ENCODE measurements at regions not wholly inside any gene's neighbourhood (a gene's known extent, or its start where the extent isn't known, plus 50 kb on each side); places are given as distances from the start of the nearest gene placed in this dataset.

DNA sequence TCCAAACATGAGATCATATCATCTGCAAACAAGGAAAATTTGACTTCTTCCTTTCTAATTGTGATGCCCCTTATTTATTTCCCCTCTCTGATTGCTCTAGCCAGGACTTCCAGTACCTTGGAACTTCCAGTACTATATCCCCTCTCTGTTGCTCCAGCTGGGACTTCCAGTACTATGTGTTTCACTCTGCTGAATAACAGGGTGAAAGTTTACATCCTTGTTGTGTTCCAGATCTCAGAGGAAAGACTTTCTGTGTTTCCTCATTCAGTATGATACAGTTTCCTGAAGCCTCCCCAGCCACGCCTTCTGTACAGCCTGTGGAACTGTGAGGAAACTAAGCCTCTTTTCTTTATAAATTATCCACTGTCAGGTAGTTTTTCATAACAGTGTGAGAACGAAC lies 381.3 kb upstream of the FAM47C start:
- ATAC-seq (no peak), FAIRE-seq (no peak), DNase-seq (no peak)
- Histone ChIP-seq H3K36me3 (no peaks in the 10 kb centered on the region), H3K27ac (no peak overlapping the region), H3K9me3 (no peaks in the 10 kb centered on the region), H3K4me1 (no peaks in the 10 kb centered on the region), H3K27me3 (peaks cover 0 to 18% (median 8%) of the 10 kb centered on the region in 4 donors), H3K4me3 (no peak overlapping the region)
- 55 to 56% methylated on average over 2 of the region's 2 CpGs for WGBS, 2 donors
- TF ChIP-seq, protein P1, sequence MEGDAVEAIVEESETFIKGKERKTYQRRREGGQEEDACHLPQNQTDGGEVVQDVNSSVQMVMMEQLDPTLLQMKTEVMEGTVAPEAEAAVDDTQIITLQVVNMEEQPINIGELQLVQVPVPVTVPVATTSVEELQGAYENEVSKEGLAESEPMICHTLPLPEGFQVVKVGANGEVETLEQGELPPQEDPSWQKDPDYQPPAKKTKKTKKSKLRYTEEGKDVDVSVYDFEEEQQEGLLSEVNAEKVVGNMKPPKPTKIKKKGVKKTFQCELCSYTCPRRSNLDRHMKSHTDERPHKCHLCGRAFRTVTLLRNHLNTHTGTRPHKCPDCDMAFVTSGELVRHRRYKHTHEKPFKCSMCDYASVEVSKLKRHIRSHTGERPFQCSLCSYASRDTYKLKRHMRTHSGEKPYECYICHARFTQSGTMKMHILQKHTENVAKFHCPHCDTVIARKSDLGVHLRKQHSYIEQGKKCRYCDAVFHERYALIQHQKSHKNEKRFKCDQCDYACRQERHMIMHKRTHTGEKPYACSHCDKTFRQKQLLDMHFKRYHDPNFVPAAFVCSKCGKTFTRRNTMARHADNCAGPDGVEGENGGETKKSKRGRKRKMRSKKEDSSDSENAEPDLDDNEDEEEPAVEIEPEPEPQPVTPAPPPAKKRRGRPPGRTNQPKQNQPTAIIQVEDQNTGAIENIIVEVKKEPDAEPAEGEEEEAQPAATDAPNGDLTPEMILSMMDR (IDR thresholded peaks at IDR 0.05), result no peak
- intact Hi-C loops (cut with DNase I), result no loop called here

DNA sequence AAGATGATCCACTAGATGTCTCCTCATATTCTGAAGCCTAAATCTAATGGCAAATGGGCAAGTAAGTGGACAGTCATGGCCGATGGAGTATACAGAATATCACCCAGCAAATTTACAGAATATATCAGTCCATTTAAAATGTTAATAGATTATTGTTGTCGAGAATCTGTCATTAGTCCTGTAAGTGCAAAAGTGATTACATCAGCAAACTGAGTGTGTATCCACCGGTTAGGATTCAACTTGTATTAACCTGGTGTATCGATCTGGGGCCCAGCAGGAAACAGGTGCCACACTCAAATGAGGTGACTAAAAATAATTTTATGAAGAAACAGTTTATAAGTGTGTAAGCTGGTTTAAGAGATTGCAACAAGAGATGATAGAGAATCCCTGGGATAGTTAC lies 367.9 kb upstream of the FAM47C start:
- 56 to 66% methylated on average over 4 of the region's 4 CpGs for WGBS, 2 donors
- no peak for ATAC-seq
- no peak for FAIRE-seq
- no peaks in the 10 kb centered on the region for H3K36me3 ChIP-seq
- no peaks in the 10 kb centered on the region for H3K9me3 ChIP-seq
- TF ChIP-seq, protein P1 (IDR thresholded peaks at IDR 0.05), result no peak
- intact Hi-C loops (cut with DNase I), result no loop called here
- peaks cover 0 to 6% (median 0%) of the 10 kb centered on the region in 4 donors for H3K27me3 ChIP-seq
- H3K27ac ChIP-seq, result no peak overlapping the region
- DNase-seq, result no peak
- no peak overlapping the region for H3K4me3 ChIP-seq
- no peaks in the 10 kb centered on the region for H3K4me1 ChIP-seq

- Histone ChIP-seq H3K36me3 (no peaks in the 10 kb centered on the region), H3K4me3 (no peak overlapping the region), H3K27me3 (peaks cover 0 to 6% (median 0%) of the 10 kb centered on the region in 4 donors), H3K4me1 (no peaks in the 10 kb centered on the region), H3K27ac (no peak overlapping the region), H3K9me3 (no peaks in the 10 kb centered on the region)
- no peak for DNase-seq
- TF ChIP-seq, protein P1 (IDR thresholded peaks at IDR 0.05), result no peak
- ATAC-seq, result no peak
- 44 to 58% methylated on average over 3 of the region's 3 CpGs for WGBS, 2 donors
- no peak for FAIRE-seq
- intact Hi-C loops (cut with DNase I), result no loop called here
Observed at GRCh38 chrX:36642052-36642451, 366.1 kb upstream of the FAM47C start.

GRCh38 chrX:36650622-36651021 lies 357.5 kb upstream of the FAM47C start:
- no peak for ATAC-seq
- intact Hi-C loops (cut with DNase I), result no loop called here
- H3K27ac ChIP-seq, result no peak overlapping the region
- H3K27me3 ChIP-seq, result peaks cover 0 to 10% (median 0%) of the 10 kb centered on the region in 4 donors
- DNase-seq, result no peak
- WGBS, 2 donors, result 56 to 59% methylated on average over 3 of the region's 3 CpGs
- H3K4me1 ChIP-seq, result no peaks in the 10 kb centered on the region
- TF ChIP-seq, protein P1 (IDR thresholded peaks at IDR 0.05), result no peak
- H3K36me3 ChIP-seq, result no peaks in the 10 kb centered on the region
- FAIRE-seq, result no peak
- H3K4me3 ChIP-seq, result no peak overlapping the region
- H3K9me3 ChIP-seq, result no peaks in the 10 kb centered on the region

DNA sequence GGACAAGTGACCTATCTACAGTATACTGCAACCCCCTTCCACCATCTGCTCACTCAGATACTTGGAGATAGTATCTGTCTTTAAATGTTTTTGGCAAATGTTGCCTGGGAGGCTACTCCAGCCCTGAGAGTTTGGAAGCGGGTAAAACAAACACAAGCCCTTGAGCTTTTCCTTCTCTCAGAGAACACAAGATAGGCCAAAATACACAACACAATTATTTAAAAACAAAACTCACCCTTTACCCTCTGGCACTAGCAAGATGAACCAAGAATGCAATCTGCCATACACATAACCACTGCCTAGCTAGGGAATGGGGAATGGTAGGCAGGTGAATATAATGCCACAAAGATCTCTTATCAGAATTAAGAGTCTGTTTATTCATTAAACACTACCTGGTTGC lies 324.7 kb upstream of the FAM47C start:
- H3K9me3 ChIP-seq, result no peaks in the 10 kb centered on the region
- no peak overlapping the region for H3K27ac ChIP-seq
- DNase-seq, result no peak
- no peaks in the 10 kb centered on the region for H3K4me1 ChIP-seq
- no peak overlapping the region for H3K4me3 ChIP-seq
- H3K27me3 ChIP-seq, result no peaks in the 10 kb centered on the region
- H3K36me3 ChIP-seq, result no peaks in the 10 kb centered on the region
- 22 to 63% methylated on average over 1 of the region's 1 CpG for WGBS, 2 donors
- TF ChIP-seq, protein P1 (IDR thresholded peaks at IDR 0.05), result no peak
- ATAC-seq, result no peak
- FAIRE-seq, result no peak
- intact Hi-C loops (cut with DNase I), result no loop called here
